GM12878 (cell line): ENCODE measurements at regions not wholly inside any gene's neighbourhood (a gene's known extent, or its start where the extent isn't known, plus 50 kb on each side); places are given as distances from the start of the nearest gene placed in this dataset.

Experiments used
- ATF2 ChIP-seq: IDR thresholded peaks from 2 replicates; pipeline ENCODE4 v1.6.1; 2012; ENCODE audit warnings: low read length, inconsistent platforms
- ATF3 ChIP-seq: IDR thresholded peaks from 2 replicates; pipeline ENCODE4 v1.6.1; 2011; ENCODE audit warnings: low read depth, mild to moderate bottlenecking, low read length, moderate library complexity, borderline replicate concordance; ENCODE audit errors: extremely low read depth
- DPF2 ChIP-seq: fragments of 450-650 bp; IDR thresholded peaks from 2 replicates; pipeline ENCODE4 v1.6.1; 2017; ENCODE audit warnings: mild to moderate bottlenecking
- EP300 ChIP-seq, 2 experiments: fragments of 150-350 bp in 1 of 2; IDR thresholded peaks; 2 replicates each; pipeline ENCODE4 v1.6.1; 2011 to 2012; ENCODE audit warnings: low read depth in 2 of 2, low read length in 2 of 2, borderline replicate concordance in 1 of 2, improper control_type of control experiment in 1 of 2, inconsistent platforms in 1 of 2; ENCODE audit not compliant: control insufficient read depth in 1 of 2
- MXI1 ChIP-seq: fragments of 150-350 bp; IDR thresholded peaks from 2 replicates; pipeline ENCODE4 v1.6.1; 2011; ENCODE audit warnings: low read depth, mild to moderate bottlenecking, inconsistent platforms, low read length, improper control_type of control experiment
- ZZZ3 ChIP-seq: IDR thresholded peaks from 2 replicates; pipeline ENCODE4 v1.6.1; 2011; ENCODE audit warnings: low read depth; ENCODE audit not compliant: control insufficient read depth, insufficient read length

DNA sequence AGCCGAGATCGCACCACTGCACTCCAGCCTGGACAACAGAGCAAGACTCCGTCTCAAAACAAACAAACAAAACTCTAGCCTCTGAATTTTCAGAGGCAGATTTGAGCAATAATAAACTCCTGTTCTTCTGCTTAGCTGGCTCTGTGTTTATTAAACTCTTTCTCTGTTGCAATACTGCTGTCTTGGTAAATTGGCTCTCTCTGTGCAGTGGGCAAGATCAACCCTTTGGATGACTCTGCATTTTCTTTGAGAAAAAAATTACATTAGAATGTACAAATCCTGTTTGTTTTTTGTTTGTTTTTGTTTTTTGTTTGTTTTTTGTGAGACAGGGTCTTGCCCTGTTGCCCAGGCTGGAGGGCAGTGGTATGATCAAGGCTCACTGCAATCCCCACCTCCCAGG lies 75.8 kb upstream of the RPH3AL start:
- TF ChIP-seq ZZZ3 (no peak), MXI1 (no peak), ATF2 (no peak), DPF2 (no peak), EP300 (IDR thresholded peaks at IDR 0.05; ENCODE audit: borderline replicate concordance in 1 of 2, control insufficient read depth in 1 of 2, low read depth in 2 of 2, low read length in 2 of 2) (no peak), ATF3 (no peak)
